K562 (cell line): ENCODE measurements at regions not wholly inside any gene's neighbourhood (a gene's known extent, or its start where the extent isn't known, plus 50 kb on each side); places are given as distances from the start of the nearest gene placed in this dataset.

Experiments used
- ATAC-seq: fragments of 200-7000 bp; cut with Tn5 transposase; 3 replicates; pipeline ENCODE4 v1.9.1; 2020; ENCODE audit warnings: moderate library complexity
- BruUV-seq: library from RNA; stranded (reverse); fragments of 400-500 nt; replicated peaks from 2 replicates; lab custom pipeline; 2021; lab: Mats Ljungman, UMichigan
- CTCF ChIA-PET: fragments of 300-600 bp; formaldehyde crosslinking; extraction: SDS; loops from one replicate; lab custom pipeline; 2021; ENCODE audit warnings: low intra/inter-chr PET ratio; lab: Yijun Ruan, JAX
- POLR2A ChIA-PET: fragments of 300-600, 350-650 bp; sonication (Branson Sonifier 250); formaldehyde crosslinking; extraction: SDS; loops from one replicate; lab custom pipeline; 2021; ENCODE audit warnings: antibody characterized with exemption, inconsistent platforms; lab: Yijun Ruan, JAX
- DNase-seq, 4 experiments: peaks; one replicate each; pipeline versions ENCODE4 v3.0.0 to v3.0.0-alpha.2; 2011 to 2018; ENCODE audit warnings: low spot score in 3 of 4, mixed read lengths in 3 of 4; ENCODE audit errors: extremely low read depth in 1 of 4
- FAIRE-seq: peaks from 2 replicates; lab custom pipeline; 2011; peaks lifted over from hg19 to GRCh38; lab: Jason Lieb, UNC
- H2AFZ ChIP-seq: 2 replicates; pipeline ENCODE4 v1.6.0; 2011; ENCODE audit warnings: low read depth, low read length, control low read depth, inconsistent platforms
- H3K27ac ChIP-seq: fragments of 200-600 bp; 3 replicates; pipeline ENCODE4 v1.8.0; 2011; ENCODE audit warnings: low read depth, mild to moderate bottlenecking, control low read depth, inconsistent platforms, low read length, moderate library complexity, mixed read lengths; ENCODE audit errors: extremely low read depth
- H3K27me3 ChIP-seq, 2 experiments: fragments of 300-600 bp in 1 of 2; 2 replicates in 1 of 2; 3 replicates in 1 of 2; pipeline versions ENCODE4 v1.6.0 to v1.8.0; 2011; ENCODE audit warnings: inconsistent platforms in 2 of 2, low read length in 2 of 2, mild to moderate bottlenecking in 1 of 2, mixed read lengths in 1 of 2, moderate library complexity in 1 of 2; ENCODE audit not compliant: control insufficient read depth in 2 of 2, insufficient read depth in 2 of 2
- H3K36me3 ChIP-seq: fragments of 300-600 bp; 3 replicates; pipeline ENCODE4 v1.8.0; 2011; ENCODE audit warnings: mild to moderate bottlenecking, low read length, inconsistent platforms; ENCODE audit not compliant: control insufficient read depth, insufficient read depth
- H3K4me1 ChIP-seq, 2 experiments: fragments of 200-600 bp in 1 of 2; replicated peaks in 1 of 2; 2 replicates in 1 of 2; 3 replicates in 1 of 2; pipeline versions ENCODE4 v1.5.1 to v1.8.0; 2011; ENCODE audit warnings: inconsistent platforms in 2 of 2, low read length in 2 of 2, mild to moderate bottlenecking in 1 of 2, mixed read lengths in 1 of 2, moderate library complexity in 1 of 2; ENCODE audit not compliant: control insufficient read depth in 2 of 2, insufficient read depth in 2 of 2
- H3K4me2 ChIP-seq: 2 replicates; pipeline ENCODE4 v1.6.1; 2011; ENCODE audit warnings: low read length, control low read depth, inconsistent platforms, mixed read lengths; ENCODE audit not compliant: insufficient read depth
- H3K4me3 ChIP-seq: fragments of 200-600 bp; sonication (generic), shearing (Covaris generic); 2 replicates; pipeline ENCODE4 v1.5.1; 2016; ENCODE audit warnings: control low read depth, inconsistent platforms
- H3K79me2 ChIP-seq: fragments of 200-600 bp; 3 replicates; pipeline ENCODE4 v1.8.0; 2011; ENCODE audit warnings: low read length, inconsistent platforms; ENCODE audit not compliant: control insufficient read depth, insufficient read depth
- H3K9ac ChIP-seq, 2 experiments: 2 replicates each; pipeline versions ENCODE4 v1.6.0 to v1.6.1; 2011; ENCODE audit warnings: low read depth in 2 of 2, low read length in 2 of 2, control low read depth in 1 of 2, inconsistent platforms in 1 of 2, mild to moderate bottlenecking in 1 of 2, mixed read lengths in 1 of 2; ENCODE audit not compliant: insufficient read depth in 1 of 2
- H3K9me1 ChIP-seq: one replicate; pipeline ENCODE4 v1.6.0; 2011; ENCODE audit warnings: inconsistent platforms, mild to moderate bottlenecking, low read length, moderate library complexity; ENCODE audit not compliant: control insufficient read depth, insufficient read depth
- H3K9me3 ChIP-seq: replicated peaks from 2 replicates; pipeline ENCODE4 v1.5.1; 2011; ENCODE audit warnings: low read depth, low read length, inconsistent platforms; ENCODE audit not compliant: control insufficient read depth, insufficient read depth
- H4K20me1 ChIP-seq: replicated peaks from 2 replicates; pipeline ENCODE4 v1.6.1; 2011; ENCODE audit warnings: low read length, inconsistent platforms, mixed read lengths; ENCODE audit not compliant: control insufficient read depth, insufficient read depth
- CTBP1 ChIP-seq: fragments of 450-650 bp; IDR thresholded peaks from 2 replicates; pipeline ENCODE4 v1.6.1; 2016; ENCODE audit warnings: borderline replicate concordance
- ELF4 ChIP-seq: fragments of 450-650 bp; formaldehyde crosslinking; IDR thresholded peaks from 2 replicates; pipeline ENCODE4 v1.4.0; 2022; ENCODE audit warnings: missing genetic modification characterization
- HOXB6 ChIP-seq: fragments of 250-450 bp; sonication (Bioruptor Pico); IDR thresholded peaks from 2 replicates; pipeline ENCODE4 v1.5.1; 2022; ENCODE audit warnings: mild to moderate bottlenecking, borderline replicate concordance
- IFI16 ChIP-seq: fragments of 250-450 bp; sonication (Bioruptor Pico); IDR thresholded peaks from 2 replicates; pipeline ENCODE4 v2.1.2; 2022; ENCODE audit warnings: mild to moderate bottlenecking, inconsistent platforms
- MIER1 ChIP-seq: fragments of 450-650 bp; IDR thresholded peaks from 2 replicates; pipeline ENCODE4 v1.6.1; 2016; ENCODE audit warnings: antibody characterized with exemption, mild to moderate bottlenecking, low read depth
- MTA1 ChIP-seq: fragments of 450-650 bp; IDR thresholded peaks from 2 replicates; pipeline ENCODE4 v1.6.1; 2017; ENCODE audit warnings: borderline replicate concordance
- NCOR1 ChIP-seq: fragments of 450-650 bp; IDR thresholded peaks from 2 replicates; pipeline ENCODE4 v1.6.1; 2016; ENCODE audit warnings: mild to moderate bottlenecking, moderate library complexity
- NEUROD1 ChIP-seq: fragments of 150-350 bp; IDR thresholded peaks from 2 replicates; pipeline ENCODE4 v1.6.1; 2014; ENCODE audit warnings: borderline replicate concordance, low read length, low read depth; ENCODE audit not compliant: partially characterized antibody
- NONO ChIP-seq, 2 experiments: fragments of 200-400 bp in 1 of 2; fragments of 450-650 bp in 1 of 2; formaldehyde crosslinking in 1 of 2; IDR thresholded peaks; 2 replicates each; pipeline ENCODE4 v1.6.1; 2017; ENCODE audit warnings: low read depth in 2 of 2, mild to moderate bottlenecking in 2 of 2, moderate library complexity in 2 of 2, low read length in 1 of 2
- NRF1 ChIP-seq, 2 experiments: fragments of 450-650 bp; IDR thresholded peaks in 1 of 2; conservative IDR thresholded peaks in 1 of 2; 2 replicates each; pipeline ENCODE4 v1.6.1; 2014; ENCODE audit warnings: mild to moderate bottlenecking in 2 of 2
- STAG1 ChIP-seq: sonication (generic); formaldehyde crosslinking; IDR thresholded peaks from 2 replicates; pipeline ENCODE4 v1.5.0; 2020; ENCODE audit warnings: missing genetic modification reagents, borderline replicate concordance
- XRCC3 ChIP-seq: fragments of 450-650 bp; IDR thresholded peaks from 2 replicates; pipeline ENCODE4 v1.6.1; 2017; ENCODE audit warnings: mild to moderate bottlenecking, moderate library complexity
- ZKSCAN8 ChIP-seq: fragments of 200-800 bp; sonication (Bioruptor generic); IDR thresholded peaks from 2 replicates; pipeline ENCODE4 v1.6.1; 2016; ENCODE audit warnings: missing genetic modification characterization, missing compliant biosample characterization
- ZSCAN29 ChIP-seq: fragments of 450-650 bp; IDR thresholded peaks from 2 replicates; pipeline ENCODE4 v1.6.1; 2017
- in situ Hi-C: fragments of 300-500 bp; cut with MboI; formaldehyde crosslinking; loops from 4 replicates; pipeline ENCODE4 v1.15.0; 2018; ENCODE audit warnings: inconsistent platforms, mixed read lengths
- intact Hi-C: fragments of 100-400 bp; cut with micrococcal nuclease; formaldehyde crosslinking; loops from 2 replicates; pipeline ENCODE4 v1.14.2; 2022
- TF ChIP-seq, protein P1 (sequence below): fragments of 450-650 bp; formaldehyde crosslinking; IDR thresholded peaks from 2 replicates; pipeline ENCODE4 v1.4.0; 2020; ENCODE audit warnings: mild to moderate bottlenecking, moderate library complexity
- TF ChIP-seq, protein P2 (sequence below): sonication (generic); formaldehyde crosslinking; IDR thresholded peaks from 2 replicates; pipeline ENCODE4 v1.8.1; 2022; ENCODE audit warnings: missing genetic modification reagents

DNA sequence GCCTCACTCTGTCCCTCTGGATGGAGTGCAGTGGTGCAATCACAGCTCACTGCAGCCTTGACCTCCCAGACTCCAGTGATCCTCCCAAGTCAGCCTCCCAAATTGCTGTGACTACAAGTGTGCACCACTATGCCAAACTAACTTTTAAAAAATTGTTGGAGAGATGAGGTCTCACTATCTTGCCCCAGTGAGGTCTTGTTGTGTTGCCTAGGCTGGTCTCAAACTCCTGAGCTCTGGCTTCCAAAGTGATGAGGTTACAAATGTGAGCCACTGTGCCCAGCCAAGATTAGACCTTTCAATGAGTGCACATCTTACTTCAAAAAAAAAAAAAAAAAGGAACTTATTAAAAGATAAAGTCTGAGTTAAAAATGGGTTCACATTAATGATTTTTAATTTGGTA, 1838.1 kb upstream of the DEFB115 start:
- Histone ChIP-seq H3K4me3 (no peak overlapping the region), H3K4me2 (no peak overlapping the region), H3K79me2 (no peaks in the 10 kb centered on the region), H3K4me1 (no peaks in the 10 kb centered on the region), H4K20me1 (no peaks in the 10 kb centered on the region), H2AFZ (no peak overlapping the region), H3K9me3 (no peaks in the 10 kb centered on the region), H3K36me3 (no peaks in the 10 kb centered on the region), H3K27me3 (no peaks in the 10 kb centered on the region), H3K9me1 (no peaks in the 10 kb centered on the region), H3K27ac (no peak overlapping the region), H3K9ac (no peak overlapping the region)
- intact Hi-C loops: no loop called here
- BruUV-seq: no TSS peak
- in situ Hi-C loops: no loop called here
- ChIA-PET CTCF (no interaction called here), POLR2A (no interaction called here)
- no peak for DNase-seq
- FAIRE-seq: no peak
- no peak for ATAC-seq
- no peak for TF ChIP-seq ELF4 (CRISPR knock-in tag)
- no peak for TF ChIP-seq STAG1 (CRISPR knock-in tag)
- TF ChIP-seq CTBP1: no peak
- no peak for TF ChIP-seq ZKSCAN8 (CRISPR knock-in tag)
- no peak for TF ChIP-seq XRCC3
- TF ChIP-seq, protein P1, sequence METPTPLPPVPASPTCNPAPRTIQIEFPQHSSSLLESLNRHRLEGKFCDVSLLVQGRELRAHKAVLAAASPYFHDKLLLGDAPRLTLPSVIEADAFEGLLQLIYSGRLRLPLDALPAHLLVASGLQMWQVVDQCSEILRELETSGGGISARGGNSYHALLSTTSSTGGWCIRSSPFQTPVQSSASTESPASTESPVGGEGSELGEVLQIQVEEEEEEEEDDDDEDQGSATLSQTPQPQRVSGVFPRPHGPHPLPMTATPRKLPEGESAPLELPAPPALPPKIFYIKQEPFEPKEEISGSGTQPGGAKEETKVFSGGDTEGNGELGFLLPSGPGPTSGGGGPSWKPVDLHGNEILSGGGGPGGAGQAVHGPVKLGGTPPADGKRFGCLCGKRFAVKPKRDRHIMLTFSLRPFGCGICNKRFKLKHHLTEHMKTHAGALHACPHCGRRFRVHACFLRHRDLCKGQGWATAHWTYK: no peak
- no peak for TF ChIP-seq NCOR1
- no peak for TF ChIP-seq HOXB6 (CRISPR knock-in tag)
- TF ChIP-seq IFI16 (CRISPR knock-in tag): no peak
- TF ChIP-seq NEUROD1: no peak
- no peak for TF ChIP-seq NONO (IDR thresholded peaks at IDR 0.05; ENCODE audit: low read depth in 2 of 2, low read length in 1 of 2)
- TF ChIP-seq NRF1 (conservative IDR thresholded peaks at IDR 0.05 in 1 of 2, IDR thresholded peaks at IDR 0.05 in 1 of 2): no peak
- TF ChIP-seq ZSCAN29: no peak
- no peak for TF ChIP-seq MIER1
- TF ChIP-seq MTA1: no peak
- TF ChIP-seq, protein P2, sequence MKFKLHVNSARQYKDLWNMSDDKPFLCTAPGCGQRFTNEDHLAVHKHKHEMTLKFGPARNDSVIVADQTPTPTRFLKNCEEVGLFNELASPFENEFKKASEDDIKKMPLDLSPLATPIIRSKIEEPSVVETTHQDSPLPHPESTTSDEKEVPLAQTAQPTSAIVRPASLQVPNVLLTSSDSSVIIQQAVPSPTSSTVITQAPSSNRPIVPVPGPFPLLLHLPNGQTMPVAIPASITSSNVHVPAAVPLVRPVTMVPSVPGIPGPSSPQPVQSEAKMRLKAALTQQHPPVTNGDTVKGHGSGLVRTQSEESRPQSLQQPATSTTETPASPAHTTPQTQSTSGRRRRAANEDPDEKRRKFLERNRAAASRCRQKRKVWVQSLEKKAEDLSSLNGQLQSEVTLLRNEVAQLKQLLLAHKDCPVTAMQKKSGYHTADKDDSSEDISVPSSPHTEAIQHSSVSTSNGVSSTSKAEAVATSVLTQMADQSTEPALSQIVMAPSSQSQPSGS: no peak
